ENCODE measurements at regions not wholly inside any gene's neighbourhood (a gene's known extent, or its start where the extent isn't known, plus 50 kb on each side); places are given as distances from the start of the nearest gene placed in this dataset.

DNA sequence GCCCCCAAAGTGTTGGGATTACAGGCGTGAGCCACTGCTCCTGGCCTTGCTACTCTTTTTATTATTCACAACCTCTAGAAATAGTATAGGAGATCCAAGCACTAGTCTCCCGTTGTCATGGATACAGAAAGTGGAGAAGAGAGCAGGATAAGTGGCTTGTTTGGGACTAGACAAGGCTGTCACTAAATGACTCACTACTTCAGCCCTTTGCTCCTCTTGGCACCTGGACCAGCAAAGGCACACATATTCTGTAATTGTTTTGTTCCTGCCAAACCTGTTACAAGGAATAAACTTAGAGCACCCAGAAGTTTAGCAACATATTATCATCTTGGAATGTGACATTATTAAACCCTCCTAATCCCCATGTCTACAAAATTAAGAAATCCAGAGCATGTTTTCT, 427.2 kb upstream of the THBS1 start:
- DNase-seq (ENCODE audit: low spot score), result no peak

DNA sequence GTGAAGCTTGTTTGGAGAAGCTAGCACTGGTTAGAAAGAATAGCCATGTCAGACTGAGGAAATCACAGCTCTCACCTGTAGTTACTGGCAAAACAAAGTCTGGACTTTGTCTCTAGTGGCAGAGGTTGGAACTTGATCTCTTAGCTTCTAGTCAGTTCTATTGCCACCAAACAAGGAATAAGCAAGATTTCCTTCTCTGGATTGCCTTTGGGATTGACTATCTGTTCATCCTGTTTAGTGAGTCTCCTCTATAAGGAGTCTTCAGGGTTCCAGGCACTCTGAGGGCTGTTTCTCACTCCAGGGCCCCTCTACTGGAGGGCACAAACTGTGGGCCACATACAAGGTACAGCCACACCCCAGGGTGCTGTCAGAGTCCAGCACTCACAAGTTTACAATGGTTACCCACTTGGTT, 426.6 kb upstream of the THBS1 start:
- peak; percentile 11 for DNase-seq (ENCODE audit: low spot score)

DNA sequence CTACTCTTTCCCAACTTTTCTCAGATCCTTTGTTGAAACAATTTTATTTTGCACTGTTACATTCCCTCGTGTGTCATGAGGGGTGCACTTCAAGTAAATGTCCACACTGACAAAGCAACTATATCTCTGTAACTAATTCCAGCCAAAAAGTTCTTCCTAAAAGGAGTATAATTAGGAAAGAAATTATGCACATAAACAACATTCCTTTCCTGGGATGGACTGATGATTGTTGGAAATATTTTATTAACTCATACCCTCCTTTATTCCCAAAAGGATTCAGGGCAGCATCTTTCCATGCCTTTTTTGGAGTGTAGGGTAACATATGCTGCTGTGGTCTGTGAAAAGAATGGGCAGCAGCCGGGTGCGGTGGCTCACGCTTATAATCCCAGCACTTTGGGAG, 426.1 kb upstream of the THBS1 start:
- DNase-seq (ENCODE audit: low spot score), result no peak

DNA sequence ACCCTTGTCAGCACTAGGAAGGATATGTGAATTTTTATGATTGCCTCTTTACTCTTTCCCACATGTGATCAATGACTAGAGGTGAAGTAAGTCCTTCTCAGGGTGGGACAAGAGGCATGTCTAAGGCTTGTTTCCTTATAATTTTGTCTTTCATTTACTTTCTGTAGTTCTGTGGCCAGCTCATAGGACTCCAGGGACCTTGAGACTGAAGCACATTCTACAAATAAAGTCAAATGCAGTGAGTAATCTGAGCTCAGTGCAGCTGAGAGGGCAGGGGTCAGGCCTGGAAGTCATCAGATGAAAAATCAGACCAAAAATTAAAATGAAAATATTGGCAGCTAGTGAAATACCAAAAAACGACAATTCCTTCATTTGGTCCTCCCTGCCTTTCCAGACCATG, 424.7 kb upstream of the THBS1 start:
- DNase-seq (ENCODE audit: low spot score), result no peak

GRCh38 chr15:39156646-39157250, 424.1 kb upstream of the THBS1 start:
- DNase-seq (ENCODE audit: low spot score), result no peak

DNA sequence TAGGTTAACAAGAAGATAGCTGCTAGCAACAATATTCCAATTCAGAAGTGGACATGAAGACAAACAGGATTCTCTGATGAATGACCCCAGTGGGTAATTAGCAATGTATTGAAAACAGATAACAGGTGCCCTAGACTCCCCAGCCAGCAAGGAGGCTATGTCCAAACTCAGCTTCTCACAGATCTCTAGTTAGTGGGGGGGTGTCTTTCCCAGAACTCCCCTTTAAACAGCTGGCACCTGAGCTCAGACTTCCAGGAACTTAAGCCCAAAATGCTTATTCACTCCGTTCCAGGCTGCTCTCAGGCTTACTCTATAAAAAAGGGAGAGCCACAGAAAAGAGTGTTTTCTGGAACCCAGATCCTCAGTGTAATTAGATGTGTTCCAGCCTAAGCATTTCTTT, 423.0 kb upstream of the THBS1 start:
- no peak for DNase-seq (ENCODE audit: low spot score)

- no peak for DNase-seq (ENCODE audit: low spot score)
Observed at GRCh38 chr15:39159833-39160232, 421.0 kb upstream of the THBS1 start.

DNA sequence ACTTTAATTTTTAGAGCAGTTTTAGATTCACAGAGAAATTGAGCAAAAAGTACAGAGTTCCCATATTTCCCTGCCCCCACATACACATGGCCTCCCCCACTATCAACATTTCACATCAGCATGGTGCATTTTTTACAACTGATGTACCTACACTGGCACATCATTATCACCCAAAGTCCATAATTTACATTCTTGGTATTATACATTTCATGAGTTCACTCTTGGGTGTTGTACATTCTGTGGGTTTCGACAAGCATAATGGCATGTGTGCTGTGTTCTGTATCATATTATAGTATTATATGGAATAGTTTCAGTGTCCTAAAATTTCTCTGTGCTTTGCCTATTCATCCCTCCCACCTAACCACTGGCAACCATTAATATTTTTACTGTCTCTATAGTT, 419.8 kb upstream of the THBS1 start:
- DNase-seq (ENCODE audit: low spot score), result no peak

- no peak for DNase-seq (ENCODE audit: low spot score)
Observed at GRCh38 chr15:39165020-39165706, 415.7 kb upstream of the THBS1 start.

- no peak for DNase-seq (ENCODE audit: low spot score)
Observed at GRCh38 chr15:39167164-39168058, 413.5 kb upstream of the THBS1 start.

GRCh38 chr15:39171944-39172368, 408.9 kb upstream of the THBS1 start:
- peak; percentile 23 for DNase-seq (ENCODE audit: low spot score)

- DNase-seq (ENCODE audit: low spot score), result no peak
Observed at GRCh38 chr15:39172380-39173281, 408.2 kb upstream of the THBS1 start.

GRCh38 chr15:39173426-39173825, 407.5 kb upstream of the THBS1 start:
- DNase-seq (ENCODE audit: low spot score), result no peak

- DNase-seq (ENCODE audit: low spot score), result no peak
Observed at GRCh38 chr15:39174332-39174731, 406.5 kb upstream of the THBS1 start.

DNA sequence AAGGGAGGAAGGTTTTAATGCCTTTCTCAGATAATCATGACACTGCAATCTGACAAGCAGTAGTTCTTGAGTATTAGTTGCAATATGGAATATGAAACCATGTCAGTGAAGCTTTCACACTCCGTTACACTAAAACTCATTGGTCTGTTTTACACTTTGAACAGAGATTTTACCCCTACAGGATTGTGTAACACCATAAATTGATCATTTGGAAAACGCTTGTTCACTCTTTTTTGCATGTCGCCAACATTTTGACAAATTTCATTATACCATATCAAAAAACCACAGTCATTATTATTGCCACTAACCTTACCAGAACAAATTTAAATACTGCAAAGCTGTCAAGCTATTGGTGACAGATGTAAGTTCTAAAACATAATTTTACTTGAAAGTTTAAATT, 404.8 kb upstream of the THBS1 start:
- no peak for DNase-seq (ENCODE audit: low spot score)

GRCh38 chr15:39177561-39177960, 403.3 kb upstream of the THBS1 start:
- no peak for DNase-seq (ENCODE audit: low spot score)

DNA sequence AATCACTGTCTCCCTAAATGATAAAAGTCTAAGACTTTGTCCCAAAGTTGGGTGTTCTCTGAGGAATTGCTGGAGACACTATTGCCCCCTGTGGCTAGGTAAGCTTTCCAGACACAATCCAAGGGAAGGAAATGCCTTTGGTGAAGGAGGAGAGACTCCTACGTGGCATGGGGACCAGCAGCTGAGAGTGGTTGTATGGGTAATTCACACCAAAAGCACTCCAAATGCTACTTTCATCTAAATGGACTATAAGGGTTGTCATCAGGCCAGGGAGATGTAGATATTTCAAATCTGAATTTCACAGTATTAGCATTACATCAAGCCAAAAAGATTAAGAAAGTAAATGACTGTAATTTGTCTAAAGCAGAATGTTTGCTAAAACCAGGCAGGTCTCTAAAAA, 400.8 kb upstream of the THBS1 start:
- no peak for DNase-seq (ENCODE audit: low spot score)

- no peak for DNase-seq (ENCODE audit: low spot score)
Observed at GRCh38 chr15:39180483-39180933, 400.4 kb upstream of the THBS1 start.

- DNase-seq (ENCODE audit: low spot score), result no peak
Observed at GRCh38 chr15:39181056-39181747, 399.7 kb upstream of the THBS1 start.

DNA sequence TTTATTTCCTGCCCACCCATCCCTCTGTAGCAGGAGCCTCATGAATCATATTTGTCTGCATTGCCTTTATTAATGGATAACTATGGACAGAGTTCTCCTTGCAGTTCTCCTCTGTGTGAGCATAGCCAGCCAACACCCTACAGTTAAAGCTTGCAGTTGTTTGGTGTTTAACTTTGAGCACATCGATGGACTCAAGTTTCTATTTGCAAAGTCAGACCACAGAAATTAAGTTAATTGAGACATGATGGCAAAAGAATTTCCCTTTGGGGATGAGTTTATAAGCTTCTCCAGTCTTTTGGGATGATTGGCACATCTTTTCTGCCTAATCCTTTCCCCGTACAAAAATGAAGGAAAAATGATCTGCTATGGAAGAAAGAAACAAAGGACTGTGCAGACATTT, 398.9 kb upstream of the THBS1 start:
- DNase-seq (ENCODE audit: low spot score), result no peak

DNA sequence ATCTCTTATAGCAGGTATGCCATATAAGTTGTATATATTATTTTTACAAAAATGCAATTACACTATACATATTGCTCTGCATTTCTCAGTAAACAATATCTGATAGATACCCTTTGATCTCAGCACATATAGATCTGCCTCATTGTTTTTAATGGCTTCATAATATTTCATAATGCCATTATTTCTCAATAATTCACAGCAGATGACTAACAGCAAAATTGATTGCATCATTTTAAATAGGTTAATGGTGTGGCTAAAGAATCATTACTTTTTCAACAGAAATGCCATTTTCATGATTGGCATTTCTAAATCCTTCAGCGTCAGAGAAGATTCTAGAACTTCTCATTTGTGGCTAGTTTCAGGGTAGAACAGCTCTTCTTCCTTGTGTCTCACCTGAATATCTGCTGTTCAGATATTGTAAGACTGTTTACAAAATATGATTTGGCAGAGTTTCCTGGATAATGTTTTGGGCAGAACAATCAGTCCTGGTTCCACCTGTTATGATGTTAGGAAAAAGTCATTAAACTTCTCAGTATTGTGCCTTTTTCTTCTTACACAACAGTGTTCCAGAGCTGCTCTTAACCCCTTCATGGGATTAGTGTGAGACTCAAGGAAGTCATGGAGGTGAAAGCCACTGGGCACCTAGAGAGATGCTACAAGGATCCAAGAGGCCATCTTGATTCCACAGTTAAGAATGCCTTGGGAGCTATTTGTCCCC, 397.6 kb upstream of the THBS1 start:
- DNase-seq (ENCODE audit: low spot score), result no peak

Measured in HuH-7 (cell line).